ENCODE measurements at regions not wholly inside any gene's neighbourhood (a gene's known extent, or its start where the extent isn't known, plus 50 kb on each side); places are given as distances from the start of the nearest gene placed in this dataset.

GRCh38 chr6:167643223-167643622, 183.5 kb upstream of the AFDN start:
- no peak for DNase-seq (ENCODE audit: low spot score)

- no peak for DNase-seq (ENCODE audit: low spot score)
Measured at GRCh38 chr6:167643716-167644115, 183.0 kb upstream of the AFDN start.

GRCh38 chr6:167644412-167645132, 182.1 kb upstream of the AFDN start:
- DNase-seq (ENCODE audit: low spot score): no peak

- no peak for DNase-seq (ENCODE audit: low spot score)
Measured at GRCh38 chr6:167645368-167645767, 181.3 kb upstream of the AFDN start.

- peak; percentile 18 for DNase-seq (ENCODE audit: low spot score)
Measured at GRCh38 chr6:167647306-167647705, 179.4 kb upstream of the AFDN start.

- DNase-seq (ENCODE audit: low spot score): no peak
Measured at GRCh38 chr6:167647737-167648470, 178.8 kb upstream of the AFDN start.

- DNase-seq (ENCODE audit: low spot score): no peak
Measured at GRCh38 chr6:167648501-167649278, 178.0 kb upstream of the AFDN start.

GRCh38 chr6:167649476-167649875, 177.2 kb upstream of the AFDN start:
- DNase-seq (ENCODE audit: low spot score): no peak

- no peak for DNase-seq (ENCODE audit: low spot score)
Measured at GRCh38 chr6:167650730-167651317, 175.9 kb upstream of the AFDN start.

- DNase-seq (ENCODE audit: low spot score): no peak
Measured at GRCh38 chr6:167651318-167652041, 175.2 kb upstream of the AFDN start.

GRCh38 chr6:167652042-167652700, 174.5 kb upstream of the AFDN start:
- no peak for DNase-seq (ENCODE audit: low spot score)

- no peak for DNase-seq (ENCODE audit: low spot score)
Measured at GRCh38 chr6:167652701-167653095, 174.0 kb upstream of the AFDN start.

- DNase-seq (ENCODE audit: low spot score): no peak
Measured at GRCh38 chr6:167653561-167653960, 173.2 kb upstream of the AFDN start.

GRCh38 chr6:167654389-167654788, 172.3 kb upstream of the AFDN start:
- no peak for DNase-seq (ENCODE audit: low spot score)

- no peak for DNase-seq (ENCODE audit: low spot score)
Measured at GRCh38 chr6:167655174-167655821, 171.4 kb upstream of the AFDN start.

GRCh38 chr6:167658106-167658505, 168.6 kb upstream of the AFDN start:
- DNase-seq (ENCODE audit: low spot score): no peak

GRCh38 chr6:167659046-167659445, 167.7 kb upstream of the AFDN start:
- DNase-seq (ENCODE audit: low spot score): no peak

- DNase-seq (ENCODE audit: low spot score): no peak
Measured at GRCh38 chr6:167660424-167660823, 166.3 kb upstream of the AFDN start.

GRCh38 chr6:167660944-167661551, 165.7 kb upstream of the AFDN start:
- no peak for DNase-seq (ENCODE audit: low spot score)

- no peak for DNase-seq (ENCODE audit: low spot score)
Measured at GRCh38 chr6:167661552-167662044, 165.1 kb upstream of the AFDN start.

All from A172 (cell line).